22Rv1 (cell line): ENCODE measurements at regions not wholly inside any gene's neighbourhood (a gene's known extent, or its start where the extent isn't known, plus 50 kb on each side); places are given as distances from the start of the nearest gene placed in this dataset.

Source experiments
- CTCF ChIP-seq: fragments of 450-650 bp; IDR thresholded peaks from 2 replicates; pipeline ENCODE4 v1.5.1; 2017; ENCODE audit warnings: mild to moderate bottlenecking
- ZFX ChIP-seq: fragments of 450-650 bp; IDR thresholded peaks from 2 replicates; pipeline ENCODE4 v1.6.1; 2017; ENCODE audit warnings: antibody characterized with exemption, borderline replicate concordance

- TF ChIP-seq CTCF (no peak), ZFX (no peak)
Measured at GRCh38 chr6:94005835-94006234, 586.5 kb upstream of the EPHA7 start.
